ENCODE measurements at regions not wholly inside any gene's neighbourhood (a gene's known extent, or its start where the extent isn't known, plus 50 kb on each side); places are given as distances from the start of the nearest gene placed in this dataset.

- TF ChIP-seq CTCF (IDR thresholded peaks at IDR 0.05; ENCODE audit: extremely low read depth in 1 of 2, insufficient read depth in 1 of 2, low read depth in 1 of 2, low read length in 2 of 2): no peak
- TF ChIP-seq EZH2 (IDR thresholded peaks at IDR 0.05; ENCODE audit: borderline replicate concordance, low read depth, low read length, severe bottlenecking): no peak
- TF ChIP-seq POLR2A (IDR thresholded peaks at IDR 0.05; ENCODE audit: low read depth, low read length): no peak
- no peak for TF ChIP-seq JUN (IDR thresholded peaks at IDR 0.05; ENCODE audit: borderline replicate concordance, insufficient read depth, insufficient read length, low read depth)
- TF ChIP-seq POLR2AphosphoS5 (IDR thresholded peaks at IDR 0.05; ENCODE audit: insufficient read depth, low read depth, low read length): no peak
- TF ChIP-seq FOS (IDR thresholded peaks at IDR 0.05; ENCODE audit: borderline replicate concordance, insufficient read depth, low read length): no peak
- TF ChIP-seq MAX (IDR thresholded peaks at IDR 0.05; ENCODE audit: insufficient read depth, insufficient read length): no peak
- no peak for TF ChIP-seq MYC (IDR thresholded peaks at IDR 0.05; ENCODE audit: low read depth, low read length)
- no peak for TF ChIP-seq GATA2 (IDR thresholded peaks at IDR 0.05; ENCODE audit: insufficient read depth, insufficient read length, low read depth, low read length)
Measured at GRCh38 chr6:67563671-67564070, 1071.4 kb upstream of the ADGRB3 start.

Measured in endothelial cell of umbilical vein (primary cell).